Prostate gland (tissue), 2 donors: ENCODE measurements at regions not wholly inside any gene's neighbourhood (a gene's known extent, or its start where the extent isn't known, plus 50 kb on each side); places are given as distances from the start of the nearest gene placed in this dataset.
A peak's percentile ranks its signal among the peaks of the same experiment; 100 is the strongest.

Source experiments
- DNase-seq: peaks from one replicate; pipeline ENCODE4 v3.0.0-alpha.2; 2019; ENCODE audit warnings: low spot score
- H3K27ac ChIP-seq, 2 donors: fragments of 200-600 bp; sonication (generic); 2 replicates each; pipeline ENCODE4 v1.5.1; 2017 to 2019
- H3K27me3 ChIP-seq: fragments of 200-600 bp; sonication (generic); replicated peaks from 2 replicates; pipeline ENCODE4 v1.5.1; 2019; ENCODE audit not compliant: insufficient read depth
- H3K36me3 ChIP-seq, 2 donors: fragments of 200-600 bp; sonication (generic); 1 replicate in 1 of 2; 2 replicates in 1 of 2; pipeline versions ENCODE4 v1.5.1 to v1.8.1; 2017 to 2019
- H3K4me1 ChIP-seq: fragments of 200-600 bp; sonication (generic); replicated peaks from 2 replicates; pipeline ENCODE4 v1.5.1; 2019
- H3K4me3 ChIP-seq, 2 donors: fragments of 200-600 bp; sonication (generic); 2 replicates each; pipeline ENCODE4 v1.5.1; 2017 to 2019
- H3K9me3 ChIP-seq: fragments of 200-600 bp; sonication (generic); 2 replicates; pipeline ENCODE4 v1.5.1; 2017
- CTCF ChIP-seq, 4 experiments: fragments of 200-600 bp in 2 of 4; fragments of 450-650 bp in 2 of 4; sonication (generic) in 2 of 4; IDR thresholded peaks; 1 replicate in 3 of 4; 2 replicates in 1 of 4; pipeline ENCODE4 v1.5.1; 2016 to 2019; ENCODE audit warnings: antibody characterized with exemption in 4 of 4, mild to moderate bottlenecking in 2 of 4, moderate library complexity in 2 of 4
- POLR2A ChIP-seq: fragments of 450-650 bp; IDR thresholded peaks from one replicate; pipeline ENCODE4 v1.6.1; 2016; ENCODE audit warnings: antibody characterized with exemption, mild to moderate bottlenecking
- POLR2AphosphoS5 ChIP-seq: sonication (generic); formaldehyde crosslinking; IDR thresholded peaks from one replicate; pipeline ENCODE4 v1.6.1; 2017; ENCODE audit warnings: antibody characterized with exemption
- WGBS: methylation state at CpG from one replicate; pipeline ENCODE4 v1.1.5; 2018; 5-methylcytosine and 5-hydroxymethylcytosine counted together
- intact Hi-C: fragments of 100-400 bp; cut with DNase I; formaldehyde crosslinking; loops from one replicate; pipeline ENCODE4 v1.14.2; 2022

- H3K4me1 ChIP-seq = no peaks in the 10 kb centered on the region
- H3K9me3 ChIP-seq = no peaks in the 10 kb centered on the region
- H3K4me3 ChIP-seq = no peak overlapping the region
- no peak overlapping the region for H3K27ac ChIP-seq
- TF ChIP-seq POLR2AphosphoS5 (no peak), CTCF (IDR thresholded peaks at IDR 0.05) (no peak), POLR2A (no peak)
- WGBS = 87% methylated on average over 3 of the region's 3 CpGs
- no peaks in the 10 kb centered on the region for H3K27me3 ChIP-seq
- DNase-seq = no peak
- intact Hi-C loops = no loop called here
- H3K36me3 ChIP-seq = no peaks in the 10 kb centered on the region
Measured at GRCh38 chr9:73715591-73715990, 563.9 kb downstream of the ANXA1 start.

- no peaks in the 10 kb centered on the region for H3K4me1 ChIP-seq
- no peaks in the 10 kb centered on the region for H3K9me3 ChIP-seq
- WGBS = 41% methylated on average over 1 of the region's 1 CpG
- no peaks in the 10 kb centered on the region for H3K36me3 ChIP-seq
- intact Hi-C loops = no loop called here
- no peak overlapping the region for H3K4me3 ChIP-seq
- DNase-seq = no peak
- H3K27ac ChIP-seq = no peak overlapping the region
- H3K27me3 ChIP-seq = no peaks in the 10 kb centered on the region
- TF ChIP-seq POLR2AphosphoS5 (no peak), CTCF (IDR thresholded peaks at IDR 0.05) (no peak), POLR2A (no peak)
Measured at GRCh38 chr9:73719660-73720059, 568.0 kb downstream of the ANXA1 start.

GRCh38 chr9:73720601-73721000, 568.9 kb downstream of the ANXA1 start:
- H3K36me3 ChIP-seq = no peaks in the 10 kb centered on the region
- intact Hi-C loops = no loop called here
- 75% methylated on average over 4 of the region's 4 CpGs for WGBS

GRCh38 chr9:73736270-73736669, 584.6 kb downstream of the ANXA1 start:
- Histone ChIP-seq H3K9me3 (no peaks in the 10 kb centered on the region), H3K4me3 (no peak overlapping the region), H3K4me1 (no peaks in the 10 kb centered on the region), H3K36me3 (no peaks in the 10 kb centered on the region), H3K27ac (no peak overlapping the region), H3K27me3 (no peaks in the 10 kb centered on the region)
- DNase-seq = no peak
- intact Hi-C loops = no loop called here
- no peak for TF ChIP-seq POLR2AphosphoS5
- no peak for TF ChIP-seq POLR2A
- no peak for TF ChIP-seq CTCF (IDR thresholded peaks at IDR 0.05)
- WGBS = 71% methylated on average over 2 of the region's 2 CpGs

More at GRCh38 chr9:73720601-73721000, 568.9 kb downstream of the ANXA1 start:
- Histone ChIP-seq H3K27me3 (no peaks in the 10 kb centered on the region), H3K4me1 (no peaks in the 10 kb centered on the region), H3K27ac (no peak overlapping the region), H3K4me3 (no peak overlapping the region), H3K9me3 (no peaks in the 10 kb centered on the region)
- DNase-seq = no peak
- TF ChIP-seq CTCF (IDR thresholded peaks at IDR 0.05) (no peak), POLR2A (no peak), POLR2AphosphoS5 (no peak)

GRCh38 chr9:73738741-73739530, 587.3 kb downstream of the ANXA1 start:
- no peak for DNase-seq
- H3K4me3 ChIP-seq = no peak overlapping the region
- H3K27me3 ChIP-seq = no peaks in the 10 kb centered on the region
- no peaks in the 10 kb centered on the region for H3K4me1 ChIP-seq
- intact Hi-C loops = no loop called here
- H3K9me3 ChIP-seq = no peaks in the 10 kb centered on the region
- TF ChIP-seq POLR2AphosphoS5 = peak; percentile 21
- no peak for TF ChIP-seq CTCF (IDR thresholded peaks at IDR 0.05)
- no peak for TF ChIP-seq POLR2A
- H3K36me3 ChIP-seq = no peaks in the 10 kb centered on the region
- no peak overlapping the region for H3K27ac ChIP-seq
- WGBS = 40% methylated on average over 3 of the region's 3 CpGs
